ENCODE measurements at regions not wholly inside any gene's neighbourhood (a gene's known extent, or its start where the extent isn't known, plus 50 kb on each side); places are given as distances from the start of the nearest gene placed in this dataset.

DNA sequence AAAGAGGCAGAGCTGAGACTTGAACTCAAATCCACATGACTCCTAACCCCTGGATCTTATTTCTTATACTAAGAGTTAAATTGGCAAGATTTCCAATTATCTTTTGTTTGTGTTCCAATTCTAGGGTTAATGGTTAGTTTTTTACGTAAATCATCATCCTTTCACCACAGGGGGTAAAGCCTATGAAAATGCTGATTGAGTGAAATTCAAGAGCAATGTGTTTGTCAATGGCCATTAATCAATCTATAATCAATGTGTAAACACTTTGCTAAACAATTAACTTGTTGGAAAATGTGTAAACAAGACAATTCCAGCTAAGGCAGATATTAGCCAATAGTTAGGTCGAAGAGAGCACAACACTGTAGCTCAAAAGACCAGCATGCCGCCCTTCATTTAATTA is 376.5 kb upstream of the ACVR2A start:
- no peak for DNase-seq (ENCODE audit: low spot score)

GRCh38 chr2:147467441-147467840 is 377.4 kb upstream of the ACVR2A start:
- no peak for DNase-seq (ENCODE audit: low spot score)

GRCh38 chr2:147464737-147465357 is 380.0 kb upstream of the ACVR2A start:
- DNase-seq (ENCODE audit: low spot score): no peak

GRCh38 chr2:147463881-147464520 is 380.8 kb upstream of the ACVR2A start:
- DNase-seq (ENCODE audit: low spot score): no peak

DNA sequence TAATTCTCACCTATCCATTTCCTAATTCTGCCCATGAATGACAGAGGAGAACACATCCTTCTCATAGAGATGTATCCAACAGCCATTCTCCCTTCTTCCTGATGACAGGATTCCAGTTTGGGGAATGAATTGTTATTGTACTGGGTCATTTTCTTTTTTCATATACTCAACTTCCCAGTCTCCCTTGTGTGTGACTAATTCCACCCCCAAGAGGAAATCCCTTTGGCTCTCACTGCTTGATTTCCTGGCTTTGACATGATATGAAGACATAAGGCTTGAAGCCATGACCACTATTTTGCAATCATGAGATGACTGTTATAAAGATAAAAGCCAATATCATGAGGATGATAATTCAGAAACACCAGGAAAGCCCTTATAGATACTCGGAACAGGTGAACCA is 384.7 kb upstream of the ACVR2A start:
- DNase-seq (ENCODE audit: low spot score): no peak

DNA sequence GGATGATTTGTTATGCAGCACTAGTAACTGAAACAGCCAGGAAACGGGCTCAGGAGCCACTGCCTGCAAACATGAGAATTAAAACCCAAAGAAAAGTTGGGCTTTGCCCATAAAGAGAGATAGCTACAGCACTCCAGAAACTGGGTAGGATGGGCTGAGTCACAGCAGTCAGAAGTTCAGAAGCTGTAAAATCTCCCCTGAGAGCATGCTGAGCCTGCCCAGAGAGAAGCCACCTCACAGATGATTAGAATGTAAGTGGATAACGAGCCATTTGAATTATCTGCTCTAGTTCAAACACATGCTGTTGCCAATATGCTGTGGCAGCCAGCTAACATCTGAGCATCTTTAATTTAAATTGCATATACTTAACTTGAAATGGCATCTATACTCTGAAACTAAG is 388.1 kb upstream of the ACVR2A start:
- DNase-seq (ENCODE audit: low spot score): no peak

GRCh38 chr2:147451902-147452515 is 392.8 kb upstream of the ACVR2A start:
- DNase-seq (ENCODE audit: low spot score): no peak

GRCh38 chr2:147450661-147451510 is 393.9 kb upstream of the ACVR2A start:
- no peak for DNase-seq (ENCODE audit: low spot score)

GRCh38 chr2:147449323-147449991 is 395.4 kb upstream of the ACVR2A start:
- DNase-seq (ENCODE audit: low spot score): no peak

DNA sequence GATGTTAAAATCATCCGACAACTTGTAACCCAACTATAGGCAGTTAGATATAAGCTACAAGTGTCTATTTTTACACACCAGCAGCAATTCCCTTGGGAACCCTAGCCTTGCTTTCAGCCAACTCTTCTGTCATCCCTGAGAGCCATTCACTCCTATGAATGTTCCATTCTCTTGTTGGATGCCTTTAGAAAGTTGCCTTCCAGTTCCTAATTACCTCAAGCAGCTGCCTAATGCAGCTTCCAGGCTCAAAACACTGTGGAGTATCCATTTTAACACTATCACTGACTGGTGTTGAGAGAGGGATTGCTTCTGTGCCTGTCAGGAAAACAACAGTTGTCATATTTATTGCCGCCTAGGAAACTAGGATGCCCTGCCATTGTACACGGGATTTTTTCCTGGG is 402.0 kb upstream of the ACVR2A start:
- no peak for DNase-seq (ENCODE audit: low spot score)

DNA sequence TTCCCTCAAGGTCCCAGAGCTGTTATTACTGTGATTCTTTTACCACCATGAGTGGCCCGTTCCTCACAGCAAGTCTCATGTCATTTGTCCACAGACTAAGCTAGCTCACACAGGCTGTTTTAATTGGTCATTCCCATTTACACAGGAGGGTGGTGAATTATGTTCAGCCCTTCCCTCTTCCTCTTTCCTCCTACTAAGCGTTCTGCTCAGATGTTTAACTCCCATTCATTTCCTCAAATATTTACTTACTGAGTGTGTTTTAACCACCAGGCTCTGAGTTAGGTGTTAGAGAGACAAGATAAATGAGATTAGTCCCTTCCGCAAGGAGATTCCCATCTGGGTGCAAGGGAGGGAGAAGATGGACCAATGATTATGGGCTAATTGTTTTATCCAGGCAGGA is 403.6 kb upstream of the ACVR2A start:
- no peak for DNase-seq (ENCODE audit: low spot score)

DNA sequence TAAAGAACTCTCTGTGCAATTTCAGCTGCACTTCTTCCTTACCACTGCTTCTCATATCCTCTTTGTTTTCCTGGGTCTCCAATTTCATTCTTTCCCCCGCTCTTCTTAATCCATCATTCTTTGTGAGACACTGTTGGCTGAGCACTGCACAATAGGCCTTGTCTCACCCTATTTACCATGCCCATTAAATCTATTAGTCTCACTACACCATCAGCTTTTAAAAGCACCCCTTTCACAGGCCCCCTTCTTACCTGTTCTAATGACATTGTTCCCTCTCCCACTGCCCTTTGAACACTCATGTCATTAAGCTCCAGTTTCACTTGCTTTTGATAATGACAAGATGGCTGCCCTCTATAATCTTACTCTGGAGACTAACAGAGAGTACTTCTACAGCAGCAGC is 404.1 kb upstream of the ACVR2A start:
- no peak for DNase-seq (ENCODE audit: low spot score)

DNA sequence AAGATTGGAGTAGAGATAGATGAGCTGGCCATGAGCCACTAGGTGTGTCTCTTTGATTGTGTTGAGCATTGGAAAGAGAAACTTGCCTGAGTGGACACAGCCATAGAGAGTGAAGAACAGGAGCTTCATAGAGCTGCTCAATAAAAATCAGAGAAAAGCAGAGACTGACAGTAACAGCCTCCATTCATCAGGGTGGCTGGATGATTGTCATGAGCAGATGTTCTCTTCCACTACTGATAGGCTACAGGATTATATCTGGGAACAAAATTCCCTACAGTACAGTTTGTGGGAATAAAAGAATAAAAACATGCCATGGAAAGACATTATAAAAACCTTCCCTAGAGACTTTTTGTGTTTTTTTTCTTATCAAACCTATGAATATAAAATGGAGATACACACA is 404.8 kb upstream of the ACVR2A start:
- DNase-seq (ENCODE audit: low spot score): no peak

- no peak for DNase-seq (ENCODE audit: low spot score)
Observed at GRCh38 chr2:147438882-147439281, 405.9 kb upstream of the ACVR2A start.

GRCh38 chr2:147433822-147434221 is 411.0 kb upstream of the ACVR2A start:
- DNase-seq (ENCODE audit: low spot score): no peak

GRCh38 chr2:147430408-147430807 is 414.4 kb upstream of the ACVR2A start:
- DNase-seq (ENCODE audit: low spot score): no peak

DNA sequence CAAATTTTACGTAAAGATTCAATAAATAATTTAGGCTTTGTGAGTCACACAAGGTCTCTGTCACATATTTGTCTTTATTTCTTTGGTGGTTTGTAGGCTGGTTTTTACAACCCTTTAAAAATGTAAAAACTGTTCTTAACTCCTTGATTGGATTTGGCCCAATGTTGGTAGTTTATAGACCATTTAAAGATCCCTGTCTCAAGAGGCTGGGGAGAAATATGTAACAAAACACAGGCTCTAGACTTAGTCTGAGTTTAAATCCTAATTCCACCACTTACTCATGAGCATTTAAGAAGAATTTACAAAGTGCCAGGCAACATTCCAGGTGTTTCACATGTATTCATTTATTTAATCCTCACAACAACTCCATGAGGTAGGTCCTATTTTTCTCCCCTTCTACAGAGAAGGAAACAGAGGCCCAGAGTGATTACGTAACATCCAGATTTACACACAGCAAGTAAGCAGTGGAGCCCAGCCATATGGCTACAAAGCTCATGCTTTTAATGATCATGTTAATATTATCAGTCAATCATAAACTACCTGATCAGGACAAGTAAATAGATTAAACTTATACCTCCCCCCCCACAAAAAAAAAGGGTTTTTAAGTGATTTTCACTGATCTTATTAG is 416.6 kb upstream of the ACVR2A start:
- DNase-seq (ENCODE audit: low spot score): no peak

DNA sequence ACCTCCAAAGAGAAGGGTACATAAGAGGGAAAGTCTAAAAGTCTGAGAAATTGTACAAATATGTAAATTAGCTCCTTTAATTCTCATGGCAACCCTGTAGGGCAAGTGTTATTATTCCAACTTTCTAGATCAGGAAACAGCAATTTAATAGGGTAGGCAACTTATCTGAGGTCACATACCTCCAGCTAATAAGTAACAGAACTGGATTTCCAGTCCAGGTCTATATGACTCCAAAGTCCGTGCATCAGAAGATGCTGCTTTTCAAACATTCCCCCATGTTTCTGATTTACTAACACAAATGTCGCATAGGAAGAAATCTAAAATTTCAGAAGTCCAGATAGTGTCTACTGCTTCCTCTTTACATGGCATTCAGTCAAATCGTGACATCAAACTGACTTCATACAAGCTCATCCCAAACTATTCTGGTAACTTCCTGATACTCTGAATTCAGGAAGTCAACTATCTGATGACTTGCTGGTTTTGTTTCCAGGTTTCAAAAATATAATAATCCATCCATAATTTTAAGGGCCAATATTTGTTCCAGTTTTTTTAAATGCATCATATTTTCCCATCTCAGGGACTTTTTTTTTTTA is 419.3 kb upstream of the ACVR2A start:
- no peak for DNase-seq (ENCODE audit: low spot score)

DNA sequence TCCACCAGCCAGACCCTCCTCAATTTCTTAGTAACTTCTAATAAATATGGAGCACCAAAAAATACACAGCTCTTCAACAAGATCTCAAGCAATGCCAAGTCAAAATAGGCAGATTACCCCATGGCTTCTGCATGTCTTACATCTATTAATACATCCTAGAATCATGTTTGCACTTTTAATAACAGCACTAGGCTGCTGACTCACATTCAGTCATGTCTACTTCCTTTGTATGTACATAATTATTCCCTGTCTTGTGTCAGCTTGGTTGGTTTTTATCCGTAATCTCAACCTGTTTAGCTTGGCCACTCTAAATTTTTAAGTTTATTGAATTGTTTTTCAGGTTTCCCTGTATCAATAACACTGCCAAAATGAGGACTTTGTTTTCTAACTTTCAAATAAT is 420.1 kb upstream of the ACVR2A start:
- no peak for DNase-seq (ENCODE audit: low spot score)

- DNase-seq (ENCODE audit: low spot score): no peak
Observed at GRCh38 chr2:147420947-147421675, 423.7 kb upstream of the ACVR2A start.

DNA sequence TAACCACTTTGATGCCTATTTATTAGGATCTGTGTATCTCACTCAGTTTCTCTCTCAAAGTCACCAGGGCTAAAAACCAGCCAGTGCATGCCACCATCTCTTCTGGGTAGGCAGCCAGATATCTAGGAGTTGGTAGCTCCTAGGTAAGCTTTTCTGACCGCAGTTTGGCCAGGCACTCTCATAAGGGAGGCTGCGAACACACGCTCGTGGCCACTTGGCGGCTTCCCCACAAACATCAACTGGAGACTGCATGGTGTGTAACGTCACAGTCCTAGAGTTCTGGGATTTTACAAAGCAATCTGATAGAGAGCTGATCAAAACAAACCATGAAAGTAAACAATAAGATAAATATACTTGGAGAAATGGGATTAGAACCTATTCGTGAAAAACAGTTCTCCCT is 424.3 kb upstream of the ACVR2A start:
- DNase-seq (ENCODE audit: low spot score): no peak
